ENCODE measurements at regions not wholly inside any gene's neighbourhood (a gene's known extent, or its start where the extent isn't known, plus 50 kb on each side); places are given as distances from the start of the nearest gene placed in this dataset.

DNA sequence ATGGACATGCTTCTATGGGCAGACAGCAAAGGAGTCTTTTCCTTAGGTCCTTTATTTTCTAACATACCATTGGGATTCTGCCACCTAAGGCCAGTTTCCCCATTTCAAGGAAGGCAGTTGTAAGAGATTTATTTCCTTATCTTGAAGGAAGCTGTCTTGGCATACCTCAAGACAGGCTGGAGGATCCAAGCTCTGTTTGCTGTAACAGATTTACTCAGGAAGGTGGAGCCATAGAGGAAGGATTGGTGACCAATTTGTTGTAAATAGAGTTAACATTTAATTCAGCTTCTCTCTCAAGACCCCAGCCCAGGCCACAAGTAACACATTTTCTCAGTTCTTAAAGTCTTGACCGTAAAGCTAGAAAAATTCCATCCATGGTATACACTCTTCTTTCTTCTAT is 131.6 kb upstream of the TENM3 start:
- DNase-seq (ENCODE audit: low read depth in 1 of 2, low spot score in 1 of 2): no peak
- H3K27me3 ChIP-seq (ENCODE audit: insufficient read depth, poor library complexity, severe bottlenecking): no peaks in the 10 kb centered on the region
- no peak overlapping the region for H3K27ac ChIP-seq (replicated peaks)
- no peak for TF ChIP-seq SPI1 (IDR thresholded peaks at IDR 0.05; ENCODE audit: borderline replicate concordance, low read depth)
- no peak for TF ChIP-seq POLR2AphosphoS5 (IDR thresholded peaks at IDR 0.05; ENCODE audit: low read depth)
- TF ChIP-seq REST (IDR thresholded peaks at IDR 0.05; ENCODE audit: insufficient replicate concordance, low read depth): no peak
- no peak for TF ChIP-seq GABPA (IDR thresholded peaks at IDR 0.05; ENCODE audit: low read depth)
- TF ChIP-seq, protein P1, sequence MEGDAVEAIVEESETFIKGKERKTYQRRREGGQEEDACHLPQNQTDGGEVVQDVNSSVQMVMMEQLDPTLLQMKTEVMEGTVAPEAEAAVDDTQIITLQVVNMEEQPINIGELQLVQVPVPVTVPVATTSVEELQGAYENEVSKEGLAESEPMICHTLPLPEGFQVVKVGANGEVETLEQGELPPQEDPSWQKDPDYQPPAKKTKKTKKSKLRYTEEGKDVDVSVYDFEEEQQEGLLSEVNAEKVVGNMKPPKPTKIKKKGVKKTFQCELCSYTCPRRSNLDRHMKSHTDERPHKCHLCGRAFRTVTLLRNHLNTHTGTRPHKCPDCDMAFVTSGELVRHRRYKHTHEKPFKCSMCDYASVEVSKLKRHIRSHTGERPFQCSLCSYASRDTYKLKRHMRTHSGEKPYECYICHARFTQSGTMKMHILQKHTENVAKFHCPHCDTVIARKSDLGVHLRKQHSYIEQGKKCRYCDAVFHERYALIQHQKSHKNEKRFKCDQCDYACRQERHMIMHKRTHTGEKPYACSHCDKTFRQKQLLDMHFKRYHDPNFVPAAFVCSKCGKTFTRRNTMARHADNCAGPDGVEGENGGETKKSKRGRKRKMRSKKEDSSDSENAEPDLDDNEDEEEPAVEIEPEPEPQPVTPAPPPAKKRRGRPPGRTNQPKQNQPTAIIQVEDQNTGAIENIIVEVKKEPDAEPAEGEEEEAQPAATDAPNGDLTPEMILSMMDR (IDR thresholded peaks at IDR 0.05; ENCODE audit: insufficient read depth, low read length): no peak
- no peak overlapping the region for H3K4me3 ChIP-seq (replicated peaks; ENCODE audit: insufficient read depth, low read length)

GRCh38 chr4:182113779-182114178 is 129.4 kb upstream of the TENM3 start:
- DNase-seq (ENCODE audit: low read depth in 1 of 2, low spot score in 1 of 2): no peak
- TF ChIP-seq SPI1 (IDR thresholded peaks at IDR 0.05; ENCODE audit: borderline replicate concordance, low read depth): no peak
- no peak for TF ChIP-seq GABPA (IDR thresholded peaks at IDR 0.05; ENCODE audit: low read depth)
- no peak for TF ChIP-seq POLR2AphosphoS5 (IDR thresholded peaks at IDR 0.05; ENCODE audit: low read depth)
- TF ChIP-seq REST (IDR thresholded peaks at IDR 0.05; ENCODE audit: insufficient replicate concordance, low read depth): no peak
- TF ChIP-seq, protein P1 (IDR thresholded peaks at IDR 0.05; ENCODE audit: insufficient read depth, low read length): no peak
- Histone ChIP-seq H3K27ac (replicated peaks) (no peak overlapping the region), H3K27me3 (ENCODE audit: insufficient read depth, poor library complexity, severe bottlenecking) (no peaks in the 10 kb centered on the region), H3K4me3 (replicated peaks; ENCODE audit: insufficient read depth, low read length) (no peak overlapping the region)

GRCh38 chr4:182124359-182124758 is 118.8 kb upstream of the TENM3 start:
- no peaks in the 10 kb centered on the region for H3K27me3 ChIP-seq (ENCODE audit: insufficient read depth, poor library complexity, severe bottlenecking)
- DNase-seq (ENCODE audit: low read depth in 1 of 2, low spot score in 1 of 2): no peak
- no peak overlapping the region for H3K4me3 ChIP-seq (replicated peaks; ENCODE audit: insufficient read depth, low read length)
- TF ChIP-seq GABPA (IDR thresholded peaks at IDR 0.05; ENCODE audit: low read depth): no peak
- no peak overlapping the region for H3K27ac ChIP-seq (replicated peaks)

DNA sequence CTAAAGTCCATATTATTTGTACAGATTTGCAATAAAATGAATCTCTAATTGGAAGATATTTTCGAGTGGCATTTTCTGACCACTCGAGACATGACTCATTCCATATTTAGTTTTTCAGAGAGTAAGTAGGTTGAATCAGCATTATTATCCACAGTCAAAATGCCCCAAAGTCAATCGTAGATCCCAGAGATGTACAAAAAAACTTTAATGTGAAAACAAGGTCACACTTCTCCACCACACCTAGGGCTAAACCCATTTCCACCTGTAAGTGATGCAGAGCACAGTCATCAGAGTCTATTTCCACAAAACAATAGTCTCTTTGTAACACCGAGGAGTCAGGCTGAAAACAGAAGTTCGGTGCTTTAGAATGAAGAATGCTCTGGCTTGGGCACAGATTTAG is 117.1 kb upstream of the TENM3 start:
- H3K27me3 ChIP-seq (ENCODE audit: insufficient read depth, poor library complexity, severe bottlenecking): no peaks in the 10 kb centered on the region
- TF ChIP-seq POLR2AphosphoS5 (IDR thresholded peaks at IDR 0.05; ENCODE audit: low read depth): no peak
- no peak for TF ChIP-seq REST (IDR thresholded peaks at IDR 0.05; ENCODE audit: insufficient replicate concordance, low read depth)
- TF ChIP-seq, protein P1 (IDR thresholded peaks at IDR 0.05; ENCODE audit: insufficient read depth, low read length): no peak
- no peak for TF ChIP-seq SPI1 (IDR thresholded peaks at IDR 0.05; ENCODE audit: borderline replicate concordance, low read depth)
- no peak for TF ChIP-seq GABPA (IDR thresholded peaks at IDR 0.05; ENCODE audit: low read depth)
- DNase-seq (ENCODE audit: low read depth in 1 of 2, low spot score in 1 of 2): no peak
- H3K4me3 ChIP-seq (replicated peaks; ENCODE audit: insufficient read depth, low read length): no peak overlapping the region
- H3K27ac ChIP-seq (replicated peaks): no peak overlapping the region

Measured in HL-60 (cell line).